ENCODE measurements at regions not wholly inside any gene's neighbourhood (a gene's known extent, or its start where the extent isn't known, plus 50 kb on each side); places are given as distances from the start of the nearest gene placed in this dataset.

DNA sequence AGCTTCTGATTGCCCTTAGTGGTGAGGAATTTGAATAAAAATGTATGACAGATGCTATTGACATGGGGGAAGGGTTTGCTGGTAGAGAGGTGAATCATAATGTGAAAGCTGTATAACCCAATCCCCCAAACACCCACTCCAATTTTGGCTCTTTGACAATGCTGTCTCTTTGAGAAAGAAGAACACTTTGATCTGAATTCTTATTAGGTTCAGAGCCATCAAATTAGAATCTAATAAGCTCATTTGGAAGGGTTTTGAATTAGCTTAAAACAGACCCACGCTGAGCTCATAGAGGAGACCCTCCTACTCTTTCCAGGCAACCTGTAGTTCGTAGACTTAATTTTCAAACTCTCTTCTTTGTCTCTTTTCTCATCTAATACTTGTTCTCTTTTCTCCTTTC, 416.6 kb upstream of the ARX start:
- TF ChIP-seq, protein P1, sequence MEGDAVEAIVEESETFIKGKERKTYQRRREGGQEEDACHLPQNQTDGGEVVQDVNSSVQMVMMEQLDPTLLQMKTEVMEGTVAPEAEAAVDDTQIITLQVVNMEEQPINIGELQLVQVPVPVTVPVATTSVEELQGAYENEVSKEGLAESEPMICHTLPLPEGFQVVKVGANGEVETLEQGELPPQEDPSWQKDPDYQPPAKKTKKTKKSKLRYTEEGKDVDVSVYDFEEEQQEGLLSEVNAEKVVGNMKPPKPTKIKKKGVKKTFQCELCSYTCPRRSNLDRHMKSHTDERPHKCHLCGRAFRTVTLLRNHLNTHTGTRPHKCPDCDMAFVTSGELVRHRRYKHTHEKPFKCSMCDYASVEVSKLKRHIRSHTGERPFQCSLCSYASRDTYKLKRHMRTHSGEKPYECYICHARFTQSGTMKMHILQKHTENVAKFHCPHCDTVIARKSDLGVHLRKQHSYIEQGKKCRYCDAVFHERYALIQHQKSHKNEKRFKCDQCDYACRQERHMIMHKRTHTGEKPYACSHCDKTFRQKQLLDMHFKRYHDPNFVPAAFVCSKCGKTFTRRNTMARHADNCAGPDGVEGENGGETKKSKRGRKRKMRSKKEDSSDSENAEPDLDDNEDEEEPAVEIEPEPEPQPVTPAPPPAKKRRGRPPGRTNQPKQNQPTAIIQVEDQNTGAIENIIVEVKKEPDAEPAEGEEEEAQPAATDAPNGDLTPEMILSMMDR (IDR thresholded peaks at IDR 0.05), result no peak
- TF ChIP-seq POLR2A (IDR thresholded peaks at IDR 0.05), result no peak
